HCT116 (cell line): ENCODE measurements at regions not wholly inside any gene's neighbourhood (a gene's known extent, or its start where the extent isn't known, plus 50 kb on each side); places are given as distances from the start of the nearest gene placed in this dataset.

Experiments
- ATAC-seq: fragments of 200-7000 bp; cut with Tn5 transposase; 2 replicates; pipeline ENCODE4 v1.9.1; 2020; ENCODE audit warnings: mild to moderate bottlenecking, moderate library complexity
- BruUV-seq: library from RNA; stranded (reverse); fragments of 400-500 nt; replicated peaks from 2 replicates; lab custom pipeline; 2021; lab: Mats Ljungman, UMichigan
- CTCF ChIA-PET: fragments of 300-600 bp; sonication (Branson Sonifier 250); formaldehyde crosslinking; loops from one replicate; lab custom pipeline; 2021; ENCODE audit warnings: antibody characterized with exemption; lab: Charles Lee
- POLR2A ChIA-PET: fragments of 300-600, 350-600 bp; sonication (Branson Sonifier 250); formaldehyde crosslinking; loops from one replicate; lab custom pipeline; 2021; ENCODE audit warnings: antibody characterized with exemption; lab: Charles Lee
- RAD21 ChIA-PET, 2 experiments: fragments of 300-600 bp; sonication (Branson Sonifier 250); formaldehyde crosslinking; loops; one replicate each; lab custom pipeline; 2023; ENCODE audit warnings: low total read pairs in 2 of 2; ENCODE audit not compliant: uncharacterized antibody in 2 of 2, unreplicated experiment in 2 of 2, low non-redundant PET in 1 of 2; lab: Charles Lee
- DNase-seq: peaks from one replicate; pipeline ENCODE4 v3.0.0-alpha.2; 2010; ENCODE audit warnings: low read depth, low spot score
- H2AFZ ChIP-seq: fragments of 200-600 bp; shearing (Covaris generic), sonication (generic); 2 replicates; pipeline ENCODE4 v1.6.1; 2017; ENCODE audit warnings: low read depth, mixed run types, mixed read lengths, antibody characterized with exemption, low read length; ENCODE audit not compliant: poor library complexity, severe bottlenecking
- H3K27ac ChIP-seq: 2 replicates; pipeline ENCODE4 v1.5.1; 2012; ENCODE audit warnings: low read depth, low read length
- H3K27me3 ChIP-seq: fragments of 200-600 bp; sonication (generic); 2 replicates; pipeline ENCODE4 v1.6.1; 2016; ENCODE audit warnings: mixed run types, low read length, mixed read lengths; ENCODE audit not compliant: insufficient read depth
- H3K36me3 ChIP-seq, 2 experiments: fragments of 200-500 bp in 1 of 2; fragments of 200-600 bp in 1 of 2; sonication (Bioruptor generic) in 1 of 2; sonication (generic) in 1 of 2; 2 replicates each; pipeline versions ENCODE4 v1.5.1 to v1.6.1; 2014 to 2016; ENCODE audit warnings: low read length in 2 of 2, inconsistent platforms in 1 of 2, mixed read lengths in 1 of 2, mixed run types in 1 of 2; ENCODE audit not compliant: insufficient read depth in 2 of 2, control insufficient read depth in 1 of 2
- H3K4me1 ChIP-seq, 2 experiments: fragments of 200-600 bp in 1 of 2; sonication (generic) in 1 of 2; 2 replicates each; pipeline versions ENCODE4 v1.5.1 to v1.6.1; 2012 to 2017; ENCODE audit warnings: low read length in 2 of 2, inconsistent platforms in 1 of 2, mild to moderate bottlenecking in 1 of 2, mixed read lengths in 1 of 2, mixed run types in 1 of 2, moderate library complexity in 1 of 2; ENCODE audit not compliant: insufficient read depth in 2 of 2, control insufficient read depth in 1 of 2
- H3K4me2 ChIP-seq: fragments of 200-600 bp; sonication (generic); 2 replicates; pipeline ENCODE4 v1.6.1; 2017; ENCODE audit warnings: mixed run types, low read length, mixed read lengths
- H3K4me3 ChIP-seq, 2 experiments: fragments of 200-600 bp in 1 of 2; sonication (generic) in 1 of 2; replicated peaks in 1 of 2; 2 replicates each; pipeline ENCODE4 v1.5.1; 2011 to 2016; ENCODE audit warnings: low read length in 2 of 2, control low read depth in 1 of 2, low read depth in 1 of 2, mild to moderate bottlenecking in 1 of 2, mixed read lengths in 1 of 2, mixed run types in 1 of 2
- H3K79me2 ChIP-seq: fragments of 200-600 bp; sonication (generic); 2 replicates; pipeline ENCODE4 v1.6.1; 2017; ENCODE audit warnings: mild to moderate bottlenecking, mixed run types, low read length, moderate library complexity, mixed read lengths; ENCODE audit not compliant: insufficient read depth
- H3K9ac ChIP-seq: fragments of 200-600 bp; sonication (generic); 2 replicates; pipeline ENCODE4 v1.6.1; 2016; ENCODE audit warnings: low read length, mixed read lengths
- H3K9me2 ChIP-seq: fragments of 200-600 bp; sonication (generic), shearing (Covaris generic); 2 replicates; pipeline ENCODE4 v1.6.1; 2017; ENCODE audit warnings: mixed run types, mild to moderate bottlenecking, moderate library complexity; ENCODE audit not compliant: insufficient read depth
- H3K9me3 ChIP-seq, 2 experiments: fragments of 200-500 bp in 1 of 2; fragments of 200-600 bp in 1 of 2; sonication (Bioruptor generic) in 1 of 2; sonication (generic) in 1 of 2; 2 replicates each; pipeline ENCODE4 v1.6.1; 2014 to 2017; ENCODE audit warnings: low read length in 2 of 2, mixed read lengths in 2 of 2, inconsistent platforms in 1 of 2, low read depth in 1 of 2, mild to moderate bottlenecking in 1 of 2, mixed run types in 1 of 2, moderate library complexity in 1 of 2; ENCODE audit not compliant: control insufficient read depth in 1 of 2, insufficient read depth in 1 of 2
- H4K20me1 ChIP-seq: fragments of 200-600 bp; sonication (generic), shearing (Covaris generic); 2 replicates; pipeline ENCODE4 v1.6.1; 2017; ENCODE audit warnings: mixed run types, mild to moderate bottlenecking, moderate library complexity; ENCODE audit not compliant: insufficient read depth
- CTCF ChIP-seq, 3 experiments: fragments of 200-600 bp in 1 of 3; sonication (generic) in 1 of 3; IDR thresholded peaks in 2 of 3; conservative IDR thresholded peaks in 1 of 3; 2 replicates each; pipeline ENCODE4 v1.5.1; 2012 to 2017; ENCODE audit warnings: low read depth in 2 of 3, low read length in 2 of 3, antibody characterized with exemption in 1 of 3, borderline replicate concordance in 1 of 3, control low read depth in 1 of 3, mild to moderate bottlenecking in 1 of 3, mixed read lengths in 1 of 3, mixed run types in 1 of 3, moderate library complexity in 1 of 3; ENCODE audit not compliant: insufficient read depth in 1 of 3
- FOSL1 ChIP-seq: IDR thresholded peaks from 2 replicates; pipeline ENCODE4 v1.6.1; 2012; ENCODE audit warnings: low read depth
- MAX ChIP-seq: IDR thresholded peaks from 2 replicates; pipeline ENCODE4 v1.6.1; 2012
- POLR2AphosphoS5 ChIP-seq: IDR thresholded peaks from 2 replicates; pipeline ENCODE4 v1.6.1; 2011; ENCODE audit warnings: mild to moderate bottlenecking, low read depth, low read length, moderate library complexity
- RAD21 ChIP-seq: IDR thresholded peaks from 2 replicates; pipeline ENCODE4 v1.6.1; 2012; ENCODE audit warnings: low read depth, mild to moderate bottlenecking
- SP1 ChIP-seq: IDR thresholded peaks from 2 replicates; pipeline ENCODE4 v1.6.1; 2012; ENCODE audit warnings: low read depth
- SRF ChIP-seq: IDR thresholded peaks from 2 replicates; pipeline ENCODE4 v1.6.1; 2012; ENCODE audit warnings: low read depth
- TCF7L2 ChIP-seq: IDR thresholded peaks from 2 replicates; pipeline ENCODE4 v1.7.0; 2011; ENCODE audit warnings: borderline replicate concordance, inconsistent platforms; ENCODE audit not compliant: insufficient read depth, insufficient read length; ENCODE audit errors: extremely low read depth
- YY1 ChIP-seq: IDR thresholded peaks from 2 replicates; pipeline ENCODE4 v1.6.1; 2011; ENCODE audit warnings: low read length, low read depth, moderate library complexity, mild to moderate bottlenecking; ENCODE audit not compliant: insufficient replicate concordance; ENCODE audit errors: extremely low read depth
- ZFX ChIP-seq: fragments of 450-650 bp; IDR thresholded peaks from 2 replicates; pipeline ENCODE4 v1.6.1; 2017
- intact Hi-C: fragments of 100-400 bp; cut with micrococcal nuclease; formaldehyde crosslinking; loops from 2 replicates; pipeline ENCODE4 v1.10.0; 2022

GRCh38 chr11:81492923-81493445, 1240.7 kb downstream of the FAM181B start:
- no peaks in the 10 kb centered on the region for H4K20me1 ChIP-seq
- ATAC-seq (no peak), DNase-seq (no peak)
- intact Hi-C loops = no loop called here
- peaks cover 3 to 13% of the 10 kb centered on the region in 2 experiments; a peak in 2 of 4 replicates for H3K9me3 ChIP-seq
- no peak overlapping the region for H2AFZ ChIP-seq
- no peaks in the 10 kb centered on the region for H3K79me2 ChIP-seq
- no peak overlapping the region for H3K9ac ChIP-seq
- no peak overlapping the region for H3K27ac ChIP-seq
- H3K4me1 ChIP-seq = no peaks in the 10 kb centered on the region
- no peaks in the 10 kb centered on the region for H3K9me2 ChIP-seq
- CTCF ChIA-PET = no interaction called here
- RAD21 ChIA-PET = no interaction called here
- H3K4me2 ChIP-seq = no peak overlapping the region
- TF ChIP-seq SRF (no peak), TCF7L2 (no peak), YY1 (no peak), SP1 (no peak), POLR2AphosphoS5 (no peak)
- no peak overlapping the region for H3K4me3 ChIP-seq
- POLR2A ChIA-PET = no interaction called here
- H3K36me3 ChIP-seq = no peaks in the 10 kb centered on the region
- no peaks in the 10 kb centered on the region for H3K27me3 ChIP-seq
- BruUV-seq = no TSS peak

- CTCF ChIA-PET = no interaction called here
- Histone ChIP-seq H3K79me2 (no peaks in the 10 kb centered on the region), H3K9me2 (no peaks in the 10 kb centered on the region), H3K9ac (no peak overlapping the region), H3K4me1 (no peaks in the 10 kb centered on the region), H3K36me3 (no peaks in the 10 kb centered on the region), H4K20me1 (no peaks in the 10 kb centered on the region), H3K4me2 (no peak overlapping the region), H3K27ac (no peak overlapping the region), H3K9me3 (no peaks in the 10 kb centered on the region; a peak in 2 of 4 replicates), H3K27me3 (no peaks in the 10 kb centered on the region), H2AFZ (no peak overlapping the region), H3K4me3 (no peak overlapping the region)
- DNase-seq = no peak
- TF ChIP-seq TCF7L2 (no peak), RAD21 (no peak), SRF (no peak), MAX (no peak), CTCF (IDR thresholded peaks at IDR 0.05 in 2 of 3, conservative IDR thresholded peaks at IDR 0.05 in 1 of 3; ENCODE audit: borderline replicate concordance in 1 of 3, insufficient read depth in 1 of 3, low read depth in 2 of 3, low read length in 2 of 3) (no peak), ZFX (no peak), YY1 (no peak), FOSL1 (no peak)
- BruUV-seq = no TSS peak
- intact Hi-C loops = no loop called here
- RAD21 ChIA-PET = no interaction called here
- POLR2A ChIA-PET = no interaction called here
- no peak for ATAC-seq
Measured at GRCh38 chr11:81487109-81487508, 1246.6 kb downstream of the FAM181B start.
